NCI-H524 treated with DMSO at 0.1 percent for 48 hours (cell line): ENCODE measurements at regions not wholly inside any gene's neighbourhood (a gene's known extent, or its start where the extent isn't known, plus 50 kb on each side); places are given as distances from the start of the nearest gene placed in this dataset.
"Not testable (repeated sequence)": the region's sequence is repeated elsewhere in the genome, so short reads cannot be mapped to it uniquely, and the experiment has no call there.

Source experiments
- DNase-seq: peaks from one replicate; lab custom pipeline; 2025; lab: John Stamatoyannopoulos, UW

DNA sequence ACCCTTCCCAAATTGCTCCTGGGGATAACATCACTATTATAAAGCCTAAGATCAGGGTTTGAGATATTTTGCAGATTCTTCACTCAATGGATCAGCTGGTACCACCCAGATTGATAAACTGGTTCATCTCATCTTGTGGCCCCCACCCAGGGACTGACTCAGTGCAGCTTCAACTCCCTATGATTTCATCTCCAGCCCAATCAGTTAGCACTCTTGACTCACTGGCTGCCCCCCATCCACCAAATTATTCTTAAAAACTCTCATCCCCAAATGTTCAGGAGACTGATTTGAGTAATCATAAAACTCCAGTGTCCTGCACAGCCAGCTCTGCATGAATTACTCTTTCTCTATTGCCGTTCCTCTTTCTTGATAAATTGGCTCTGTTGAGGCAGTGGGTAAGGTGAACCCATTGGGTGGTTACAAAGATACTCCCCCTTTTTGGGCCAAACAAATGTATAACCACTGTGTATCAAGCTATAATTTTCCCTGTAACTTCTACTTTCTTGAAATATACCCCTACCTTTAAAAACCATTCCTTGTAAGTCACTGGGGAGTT is 263.3 kb upstream of the IL12B start:
- DNase-seq: no peak

DNA sequence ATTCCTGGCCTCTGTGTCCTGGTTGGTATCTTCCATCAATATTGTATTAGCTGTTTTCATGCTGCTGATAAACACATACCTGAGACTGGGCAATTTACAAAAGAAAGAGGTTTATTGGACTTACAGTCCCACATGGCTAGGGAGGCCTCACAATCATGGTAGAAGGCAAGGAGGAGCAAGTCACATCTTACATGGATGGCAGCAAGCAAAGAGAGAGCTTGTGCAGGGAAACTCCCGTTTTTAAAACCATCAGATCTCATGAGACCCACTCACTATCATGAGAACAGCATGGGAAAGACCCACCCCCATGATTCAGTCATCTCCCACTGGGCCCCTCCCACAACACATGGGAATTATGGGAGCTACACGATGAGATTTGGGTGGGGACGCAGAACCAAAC is 265.3 kb upstream of the IL12B start:
- not testable (repeated sequence) for DNase-seq

- DNase-seq: no peak
Observed at GRCh38 chr5:159601216-159601615, 270.9 kb upstream of the IL12B start.

DNA sequence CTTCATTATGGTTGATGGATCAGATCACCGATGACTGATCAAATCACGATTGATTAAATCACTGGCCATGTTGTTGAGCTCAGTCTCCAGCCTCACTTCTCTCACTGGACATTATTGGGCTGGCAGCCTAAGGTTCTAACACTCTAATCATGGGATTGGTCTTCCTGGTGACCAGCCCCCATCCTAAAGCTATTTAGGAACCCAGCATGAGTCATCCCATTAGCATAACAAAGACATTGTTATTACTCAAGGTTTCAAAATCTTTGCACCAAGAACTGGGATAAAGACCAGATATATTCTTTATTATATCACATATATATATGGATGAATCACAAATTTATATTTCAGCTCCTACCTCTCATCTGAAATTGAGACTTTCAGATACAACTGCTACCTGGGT is 272.1 kb upstream of the IL12B start:
- no peak for DNase-seq

- no peak for DNase-seq
Observed at GRCh38 chr5:159605585-159605984, 275.3 kb upstream of the IL12B start.

DNA sequence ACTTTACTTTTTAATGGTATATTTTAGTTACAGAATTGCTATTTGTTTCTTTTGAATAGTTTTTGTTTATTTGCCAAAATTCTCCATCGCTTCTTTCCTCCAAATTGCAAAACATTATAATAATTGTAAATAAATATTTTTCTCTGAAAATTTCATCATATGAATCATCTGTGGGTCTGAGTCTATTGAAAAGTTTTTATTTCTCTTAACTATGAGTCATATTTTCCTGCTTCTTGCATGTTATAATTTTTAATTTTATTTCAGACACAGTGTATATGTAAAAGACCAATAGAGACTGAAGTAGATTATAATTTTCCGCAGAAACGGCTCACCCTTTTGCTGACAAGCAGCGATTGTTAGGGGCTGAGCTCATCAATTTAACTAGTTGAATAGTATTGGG is 279.1 kb upstream of the IL12B start:
- no peak for DNase-seq

- DNase-seq: no peak
Observed at GRCh38 chr5:159610966-159611579, 280.8 kb upstream of the IL12B start.

DNA sequence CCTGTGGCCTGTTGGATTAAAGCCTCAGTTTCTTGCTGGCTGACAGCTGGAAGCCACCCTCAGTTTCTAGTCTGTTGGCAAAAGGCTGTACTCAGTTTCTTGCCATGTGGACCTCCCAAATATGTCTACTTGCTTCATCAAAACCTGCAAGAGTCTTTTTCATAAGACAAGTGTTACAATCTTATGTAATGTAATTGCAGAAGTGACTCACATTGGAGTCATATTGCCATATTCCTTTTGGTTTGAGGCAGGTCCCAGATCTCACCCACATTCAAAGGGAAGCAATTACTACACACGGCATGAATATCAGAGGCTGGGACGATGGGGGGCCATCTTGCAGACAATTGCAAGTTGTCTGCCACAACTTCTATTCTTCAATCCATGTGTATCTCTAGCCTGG is 286.7 kb upstream of the IL12B start:
- no peak for DNase-seq

GRCh38 chr5:159619826-159620225 is 289.5 kb upstream of the IL12B start:
- DNase-seq: peak; percentile 43

DNA sequence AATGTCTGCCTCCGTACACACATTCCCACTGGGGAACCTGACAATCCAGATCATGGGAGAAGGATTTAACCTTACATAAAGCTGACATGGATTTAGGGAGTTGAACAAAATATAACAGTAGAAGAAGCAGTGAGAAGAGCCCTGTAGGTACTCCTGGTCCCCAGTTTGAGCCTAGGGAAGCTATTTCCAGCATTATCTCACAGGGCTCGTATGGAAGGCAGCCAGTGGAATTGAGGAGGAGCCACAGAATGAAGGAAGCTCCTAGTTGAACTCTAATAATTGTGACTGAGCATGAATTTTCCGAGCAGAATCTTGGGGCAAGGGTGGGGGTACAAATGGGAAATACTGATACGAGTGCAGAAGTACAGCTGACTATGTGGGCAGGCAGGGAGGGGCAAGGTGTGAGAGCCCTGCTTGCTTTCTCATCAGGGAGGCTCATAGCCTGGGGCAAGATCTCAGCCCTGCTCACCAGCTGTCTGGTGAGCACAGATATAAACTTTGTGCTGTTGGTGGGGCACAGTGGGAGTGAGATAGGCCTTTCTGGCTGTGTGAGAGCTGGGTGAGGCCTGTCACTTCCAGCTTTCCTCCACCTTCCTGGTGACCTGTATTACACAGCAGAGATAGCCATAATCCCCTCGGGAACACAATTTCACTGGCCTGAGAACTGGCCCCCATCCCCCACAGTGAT is 290.7 kb upstream of the IL12B start:
- no peak for DNase-seq

GRCh38 chr5:159628703-159629102 is 287.6 kb upstream of the ADRA1B start:
- DNase-seq: no peak

- DNase-seq: no peak
Observed at GRCh38 chr5:159629158-159629557, 287.1 kb upstream of the ADRA1B start.

- DNase-seq: no peak
Observed at GRCh38 chr5:159630545-159630944, 285.7 kb upstream of the ADRA1B start.

DNA sequence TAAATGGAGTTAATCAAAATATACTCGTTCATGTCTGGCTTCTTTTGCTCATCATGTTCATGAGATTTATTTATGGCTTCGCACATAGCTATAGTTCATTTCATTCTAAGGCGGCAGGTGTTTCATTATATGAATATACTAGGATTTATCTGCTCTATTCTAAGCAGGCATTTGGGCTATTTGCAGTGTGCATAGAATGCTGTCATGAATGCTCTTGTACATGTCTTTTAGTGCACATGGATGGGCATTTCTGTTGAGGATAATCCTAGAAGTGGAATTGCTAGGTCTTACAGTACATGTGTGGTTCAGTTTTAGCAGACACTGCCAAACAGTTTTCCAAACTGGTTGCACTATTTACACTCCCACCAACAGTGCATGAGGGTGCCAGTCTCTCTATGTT is 285.3 kb upstream of the ADRA1B start:
- DNase-seq: no peak

GRCh38 chr5:159632866-159633265 is 283.4 kb upstream of the ADRA1B start:
- no peak for DNase-seq

- DNase-seq: no peak
Observed at GRCh38 chr5:159638481-159638880, 277.8 kb upstream of the ADRA1B start.

- no peak for DNase-seq
Observed at GRCh38 chr5:159638954-159639559, 277.2 kb upstream of the ADRA1B start.

- no peak for DNase-seq
Observed at GRCh38 chr5:159639590-159639989, 276.7 kb upstream of the ADRA1B start.

GRCh38 chr5:159640446-159640845 is 275.8 kb upstream of the ADRA1B start:
- DNase-seq: no peak

- DNase-seq: no peak
Observed at GRCh38 chr5:159640921-159641320, 275.4 kb upstream of the ADRA1B start.

GRCh38 chr5:159641371-159642039 is 274.8 kb upstream of the ADRA1B start:
- DNase-seq: no peak

GRCh38 chr5:159642379-159642778 is 273.9 kb upstream of the ADRA1B start:
- DNase-seq: no peak

DNA sequence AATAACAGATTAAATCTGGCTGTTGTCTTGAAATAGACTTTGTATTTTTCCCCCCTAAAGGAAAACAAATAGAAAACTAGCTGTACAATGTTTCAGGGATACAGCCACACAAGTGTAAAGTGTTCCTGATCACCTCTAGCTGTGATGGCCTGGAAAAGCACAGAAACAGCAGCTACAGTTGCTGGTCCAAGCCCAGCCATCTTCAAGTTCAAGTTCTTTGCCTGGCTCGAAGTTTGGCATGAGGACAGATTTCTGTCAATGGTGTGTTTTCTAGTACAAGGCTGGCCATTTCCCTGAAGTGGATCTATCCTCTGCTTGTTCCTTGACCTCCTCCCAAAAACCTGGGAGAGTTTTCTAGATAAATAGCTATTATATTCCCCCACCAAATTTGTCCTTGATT is 272.2 kb upstream of the ADRA1B start:
- DNase-seq: no peak
